Gastroesophageal sphincter (tissue), 3 donors: ENCODE measurements at regions not wholly inside any gene's neighbourhood (a gene's known extent, or its start where the extent isn't known, plus 50 kb on each side); places are given as distances from the start of the nearest gene placed in this dataset.

ENCODE experiments used
- CTCF ChIP-seq, 4 experiments: fragments of 200-600 bp in 2 of 4; fragments of 450-650 bp in 2 of 4; sonication (generic) in 1 of 4; IDR thresholded peaks; one replicate each; pipeline ENCODE4 v1.5.1; 2017 to 2019; ENCODE audit warnings: antibody characterized with exemption in 4 of 4, mild to moderate bottlenecking in 2 of 4, moderate library complexity in 2 of 4
- EP300 ChIP-seq: sonication (generic); formaldehyde crosslinking; IDR thresholded peaks from one replicate; pipeline ENCODE4 v1.6.1; 2017; ENCODE audit warnings: antibody characterized with exemption, mild to moderate bottlenecking
- POLR2A ChIP-seq, 2 donors: fragments of 450-650 bp; IDR thresholded peaks; one replicate each; pipeline ENCODE4 v1.6.1; 2017; ENCODE audit warnings: antibody characterized with exemption in 2 of 2, mild to moderate bottlenecking in 2 of 2, moderate library complexity in 1 of 2
- POLR2AphosphoS5 ChIP-seq: sonication (generic); formaldehyde crosslinking; IDR thresholded peaks from one replicate; pipeline ENCODE4 v1.6.1; 2017; ENCODE audit warnings: antibody characterized with exemption

GRCh38 chr11:79675081-79675480, 234.3 kb upstream of the TENM4 start:
- TF ChIP-seq CTCF (IDR thresholded peaks at IDR 0.05): no peak
- no peak for TF ChIP-seq POLR2A (IDR thresholded peaks at IDR 0.05)
- TF ChIP-seq EP300: no peak
- no peak for TF ChIP-seq POLR2AphosphoS5
